Hepatocyte (in vitro differentiated cells): ENCODE measurements at regions not wholly inside any gene's neighbourhood (a gene's known extent, or its start where the extent isn't known, plus 50 kb on each side); places are given as distances from the start of the nearest gene placed in this dataset.

Experiments
- DNase-seq: peaks from one replicate; pipeline ENCODE4 v3.0.0-alpha.2; 2016; ENCODE audit warnings: low spot score
- H2AFZ ChIP-seq: fragments of 200-600 bp; sonication (generic); 2 replicates; pipeline ENCODE4 v1.6.0; 2016; ENCODE audit warnings: antibody characterized with exemption, mild to moderate bottlenecking
- H3K27ac ChIP-seq: fragments of 200-600 bp; sonication (generic); 2 replicates; pipeline ENCODE4 v1.5.1; 2016; ENCODE audit warnings: mild to moderate bottlenecking
- H3K27me3 ChIP-seq: fragments of 200-600 bp; sonication (generic); 2 replicates; pipeline ENCODE4 v1.6.1; 2016
- H3K36me3 ChIP-seq: fragments of 200-600 bp; sonication (generic); replicated peaks from 2 replicates; pipeline ENCODE4 v1.5.1; 2016; ENCODE audit warnings: low read depth; ENCODE audit not compliant: insufficient read depth
- H3K4me1 ChIP-seq: fragments of 200-600 bp; sonication (generic); 2 replicates; pipeline ENCODE4 v1.5.1; 2016; ENCODE audit warnings: mild to moderate bottlenecking, moderate library complexity; ENCODE audit not compliant: insufficient read depth
- H3K4me2 ChIP-seq: fragments of 200-600 bp; sonication (generic); 2 replicates; pipeline ENCODE4 v1.6.0; 2016
- H3K4me3 ChIP-seq: fragments of 200-600 bp; sonication (generic); 2 replicates; pipeline ENCODE4 v1.5.1; 2016; ENCODE audit warnings: mild to moderate bottlenecking
- H3K79me2 ChIP-seq: fragments of 200-600 bp; sonication (generic); 2 replicates; pipeline ENCODE4 v1.6.0; 2017; ENCODE audit warnings: mild to moderate bottlenecking
- H3K9me2 ChIP-seq: fragments of 200-600 bp; sonication (generic); replicated peaks from 2 replicates; pipeline ENCODE4 v1.6.0; 2017; ENCODE audit warnings: mild to moderate bottlenecking; ENCODE audit not compliant: insufficient read depth
- H3K9me3 ChIP-seq: fragments of 200-600 bp; sonication (generic); 2 replicates; pipeline ENCODE4 v1.5.1; 2016; ENCODE audit warnings: low read depth, mild to moderate bottlenecking
- H4K20me1 ChIP-seq: fragments of 200-600 bp; sonication (generic); 2 replicates; pipeline ENCODE4 v1.6.0; 2016; ENCODE audit warnings: mild to moderate bottlenecking; ENCODE audit not compliant: insufficient read depth, poor library complexity, severe bottlenecking
- CTCF ChIP-seq: fragments of 200-600 bp; sonication (generic); IDR thresholded peaks from 2 replicates; pipeline ENCODE4 v1.5.1; 2016; ENCODE audit warnings: antibody characterized with exemption, mild to moderate bottlenecking; ENCODE audit not compliant: poor library complexity
- EZH2 ChIP-seq: fragments of 200-600 bp; sonication (generic); IDR thresholded peaks from 2 replicates; pipeline ENCODE4 v1.6.1; 2016; ENCODE audit warnings: antibody characterized with exemption, mild to moderate bottlenecking, borderline replicate concordance
- EZH2phosphoT487 ChIP-seq: fragments of 200-600 bp; sonication (generic); IDR thresholded peaks from one replicate; pipeline ENCODE4 v1.6.1; 2018; ENCODE audit warnings: antibody characterized with exemption, mild to moderate bottlenecking, low read depth, moderate library complexity; ENCODE audit not compliant: unreplicated experiment, severe bottlenecking
- WGBS: methylation state at CpG from one replicate; pipeline ENCODE4 v1.1.6; 2016; ENCODE audit warnings: low lambda C conversion rate; ENCODE audit errors: missing lambda C conversion rate; 5-methylcytosine and 5-hydroxymethylcytosine counted together

GRCh38 chr2:117684919-117685318, 129.6 kb upstream of the DDX18 start:
- no peak overlapping the region for H3K4me2 ChIP-seq
- WGBS, result 96% methylated on average over 2 of the region's 2 CpGs

GRCh38 chr2:117686699-117687098, 127.8 kb upstream of the DDX18 start:
- Histone ChIP-seq H3K36me3 (no peaks in the 10 kb centered on the region), H3K79me2 (no peaks in the 10 kb centered on the region), H3K4me1 (no peaks in the 10 kb centered on the region), H3K4me2 (no peak overlapping the region), H3K27ac (no peak overlapping the region), H2AFZ (no peak overlapping the region), H3K4me3 (no peak overlapping the region), H3K27me3 (no peaks in the 10 kb centered on the region), H3K9me3 (no peaks in the 10 kb centered on the region), H4K20me1 (no peaks in the 10 kb centered on the region), H3K9me2 (no peaks in the 10 kb centered on the region)
- 100% methylated on average over 1 of the region's 1 CpG for WGBS
- no peak for DNase-seq
- TF ChIP-seq EZH2phosphoT487, result no peak
- TF ChIP-seq EZH2, result no peak
- TF ChIP-seq CTCF, result no peak

More at GRCh38 chr2:117684919-117685318, 129.6 kb upstream of the DDX18 start:
- Histone ChIP-seq H3K4me3 (no peak overlapping the region), H2AFZ (no peak overlapping the region), H3K9me3 (no peaks in the 10 kb centered on the region), H3K4me1 (no peaks in the 10 kb centered on the region), H4K20me1 (no peaks in the 10 kb centered on the region), H3K27ac (no peak overlapping the region), H3K27me3 (no peaks in the 10 kb centered on the region), H3K9me2 (no peaks in the 10 kb centered on the region), H3K36me3 (no peaks in the 10 kb centered on the region), H3K79me2 (no peaks in the 10 kb centered on the region)
- no peak for DNase-seq
- TF ChIP-seq EZH2 (no peak), EZH2phosphoT487 (no peak), CTCF (no peak)

GRCh38 chr2:117691595-117691994, 122.9 kb upstream of the DDX18 start:
- TF ChIP-seq EZH2phosphoT487 (no peak), CTCF (no peak)
- Histone ChIP-seq H3K36me3 (no peaks in the 10 kb centered on the region), H3K4me1 (no peaks in the 10 kb centered on the region), H3K27ac (no peak overlapping the region), H3K4me2 (no peak overlapping the region), H2AFZ (no peak overlapping the region), H3K27me3 (no peaks in the 10 kb centered on the region), H4K20me1 (no peaks in the 10 kb centered on the region), H3K9me3 (no peaks in the 10 kb centered on the region), H3K9me2 (no peaks in the 10 kb centered on the region), H3K4me3 (no peak overlapping the region), H3K79me2 (no peaks in the 10 kb centered on the region)
- DNase-seq, result no peak
- WGBS, result 64% methylated on average over 2 of the region's 2 CpGs
